ENCODE measurements at regions not wholly inside any gene's neighbourhood (a gene's known extent, or its start where the extent isn't known, plus 50 kb on each side); places are given as distances from the start of the nearest gene placed in this dataset.

DNA sequence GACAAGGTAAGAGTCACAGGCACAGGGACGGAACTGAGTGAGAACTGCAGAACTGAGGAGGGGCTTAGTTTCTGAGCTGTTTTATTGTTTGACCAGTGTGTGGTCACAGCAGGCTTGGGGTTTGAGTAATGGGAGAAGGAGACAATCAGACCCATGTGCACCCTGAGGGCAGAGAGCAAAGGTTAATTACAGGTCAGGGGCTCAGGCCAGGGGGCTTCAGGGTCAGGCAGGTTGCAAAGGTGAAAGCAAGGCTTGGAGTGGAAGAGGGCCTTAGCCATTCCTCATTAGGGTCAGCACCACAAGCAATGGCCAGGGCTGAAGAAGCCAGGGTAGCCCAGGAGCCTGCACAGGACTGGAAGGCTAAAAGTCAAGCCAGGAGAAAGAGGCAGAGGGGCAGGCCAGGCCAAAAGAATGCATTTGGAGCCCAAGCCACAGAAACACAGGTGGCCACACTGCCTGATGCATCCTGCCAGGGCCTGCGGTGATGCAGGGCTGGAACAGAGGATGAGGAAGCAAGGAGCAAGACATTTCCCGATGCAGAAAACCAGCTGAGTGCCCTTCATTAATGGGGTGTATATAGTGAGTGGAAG is 209.8 kb upstream of the GYPC start:
- no peak overlapping the region for H3K4me3 ChIP-seq (ENCODE audit: low read depth, low read length)
- TF ChIP-seq, protein P1, sequence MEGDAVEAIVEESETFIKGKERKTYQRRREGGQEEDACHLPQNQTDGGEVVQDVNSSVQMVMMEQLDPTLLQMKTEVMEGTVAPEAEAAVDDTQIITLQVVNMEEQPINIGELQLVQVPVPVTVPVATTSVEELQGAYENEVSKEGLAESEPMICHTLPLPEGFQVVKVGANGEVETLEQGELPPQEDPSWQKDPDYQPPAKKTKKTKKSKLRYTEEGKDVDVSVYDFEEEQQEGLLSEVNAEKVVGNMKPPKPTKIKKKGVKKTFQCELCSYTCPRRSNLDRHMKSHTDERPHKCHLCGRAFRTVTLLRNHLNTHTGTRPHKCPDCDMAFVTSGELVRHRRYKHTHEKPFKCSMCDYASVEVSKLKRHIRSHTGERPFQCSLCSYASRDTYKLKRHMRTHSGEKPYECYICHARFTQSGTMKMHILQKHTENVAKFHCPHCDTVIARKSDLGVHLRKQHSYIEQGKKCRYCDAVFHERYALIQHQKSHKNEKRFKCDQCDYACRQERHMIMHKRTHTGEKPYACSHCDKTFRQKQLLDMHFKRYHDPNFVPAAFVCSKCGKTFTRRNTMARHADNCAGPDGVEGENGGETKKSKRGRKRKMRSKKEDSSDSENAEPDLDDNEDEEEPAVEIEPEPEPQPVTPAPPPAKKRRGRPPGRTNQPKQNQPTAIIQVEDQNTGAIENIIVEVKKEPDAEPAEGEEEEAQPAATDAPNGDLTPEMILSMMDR (IDR thresholded peaks at IDR 0.05; ENCODE audit: low read depth, low read length): no peak
- POLR2A ChIA-PET: no interaction called here
- no peak for DNase-seq (ENCODE audit: low read depth, low spot score)
- H3K9me3 ChIP-seq (ENCODE audit: control insufficient read depth, insufficient read depth, low read length): peaks cover 10% of the 10 kb centered on the region
- H3K27ac ChIP-seq (ENCODE audit: low read depth, low read length): no peak overlapping the region
- H3K27me3 ChIP-seq (ENCODE audit: control insufficient read depth, insufficient read depth, low read length): no peaks in the 10 kb centered on the region
- CTCF ChIA-PET: no interaction called here

DNA sequence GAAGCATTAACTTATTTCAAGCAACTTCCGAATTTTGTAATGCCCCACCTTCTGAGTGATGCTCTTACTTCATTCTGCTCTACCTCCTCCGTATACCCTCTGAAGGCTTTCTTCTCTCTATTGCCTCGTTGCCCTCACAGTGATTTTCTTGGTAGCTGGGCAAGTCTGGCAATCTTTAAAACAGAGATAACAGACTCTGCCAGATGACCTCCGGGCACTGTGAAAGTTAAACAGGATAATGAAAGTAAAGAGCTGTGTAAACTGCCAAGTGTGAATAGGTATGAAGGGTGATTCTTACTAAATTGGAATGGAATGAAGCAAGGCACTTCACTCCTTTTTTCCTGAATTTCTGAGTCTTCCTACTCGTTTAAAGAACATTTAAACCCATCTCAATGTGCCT is 207.3 kb upstream of the GYPC start:
- no peak for DNase-seq (ENCODE audit: low read depth, low spot score)
- TF ChIP-seq, protein P1 (IDR thresholded peaks at IDR 0.05; ENCODE audit: low read depth, low read length): no peak
- H3K27me3 ChIP-seq (ENCODE audit: control insufficient read depth, insufficient read depth, low read length): no peaks in the 10 kb centered on the region
- ChIA-PET POLR2A (no interaction called here), CTCF (no interaction called here)
- no peak overlapping the region for H3K4me3 ChIP-seq (ENCODE audit: low read depth, low read length)
- H3K9me3 ChIP-seq (ENCODE audit: control insufficient read depth, insufficient read depth, low read length): peaks cover 10% of the 10 kb centered on the region
- no peak overlapping the region for H3K27ac ChIP-seq (ENCODE audit: low read depth, low read length)

DNA sequence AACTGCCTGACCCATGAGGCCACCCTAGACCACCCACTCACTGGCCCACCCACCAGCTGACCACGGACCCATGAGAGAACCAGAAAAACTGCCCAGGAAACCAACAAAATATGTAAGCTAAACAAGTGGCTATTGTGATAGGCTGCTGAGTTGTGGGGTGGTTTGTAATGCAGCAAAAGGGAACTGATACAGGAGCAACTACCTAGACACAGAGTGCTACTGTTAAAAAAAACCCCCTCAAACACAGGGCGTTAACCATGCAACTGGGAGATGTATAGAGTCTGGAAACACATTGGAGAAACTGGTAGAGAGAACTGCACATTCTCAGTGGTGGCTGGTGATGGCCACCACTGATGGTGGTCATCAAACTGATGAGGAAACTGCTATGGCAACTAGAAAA is 206.3 kb upstream of the GYPC start:
- H3K9me3 ChIP-seq (ENCODE audit: control insufficient read depth, insufficient read depth, low read length): peaks cover 8% of the 10 kb centered on the region
- TF ChIP-seq, protein P1 (IDR thresholded peaks at IDR 0.05; ENCODE audit: low read depth, low read length): no peak
- CTCF ChIA-PET: no interaction called here
- H3K4me3 ChIP-seq (ENCODE audit: low read depth, low read length): no peak overlapping the region
- DNase-seq (ENCODE audit: low read depth, low spot score): no peak
- POLR2A ChIA-PET: no interaction called here
- H3K27me3 ChIP-seq (ENCODE audit: control insufficient read depth, insufficient read depth, low read length): no peaks in the 10 kb centered on the region
- no peak overlapping the region for H3K27ac ChIP-seq (ENCODE audit: low read depth, low read length)

- H3K27ac ChIP-seq (ENCODE audit: low read depth, low read length): no peak overlapping the region
- ChIA-PET POLR2A (no interaction called here), CTCF (no interaction called here)
- DNase-seq (ENCODE audit: low read depth, low spot score): no peak
- H3K9me3 ChIP-seq (ENCODE audit: control insufficient read depth, insufficient read depth, low read length): peaks cover 8% of the 10 kb centered on the region; the same call in 1 of the 2 replicates
- no peaks in the 10 kb centered on the region for H3K27me3 ChIP-seq (ENCODE audit: control insufficient read depth, insufficient read depth, low read length)
- no peak overlapping the region for H3K4me3 ChIP-seq (ENCODE audit: low read depth, low read length)
- TF ChIP-seq, protein P1 (IDR thresholded peaks at IDR 0.05; ENCODE audit: low read depth, low read length): no peak
These were observed 191.9 kb upstream of the GYPC start for GRCh38 chr2:126463892-126464674.

- CTCF ChIA-PET: interaction anchor here (0.6 kb wide), 1 partner anchor 1135 kb away, joined by 7 read pairs; no protein-coding TSS in a partner anchor
- no peak overlapping the region for H3K27ac ChIP-seq (ENCODE audit: low read depth, low read length)
- H3K27me3 ChIP-seq (ENCODE audit: control insufficient read depth, insufficient read depth, low read length): no peaks in the 10 kb centered on the region
These were observed 188.4 kb upstream of the GYPC start for GRCh38 chr2:126467367-126468054.

More at GRCh38 chr2:126467367-126468054, 188.4 kb upstream of the GYPC start:
- DNase-seq (ENCODE audit: low read depth, low spot score): no peak
- Histone ChIP-seq H3K9me3 (ENCODE audit: control insufficient read depth, insufficient read depth, low read length) (peaks cover 13% of the 10 kb centered on the region), H3K4me3 (ENCODE audit: low read depth, low read length) (no peak overlapping the region)
- POLR2A ChIA-PET: no interaction called here
- TF ChIP-seq, protein P1 (IDR thresholded peaks at IDR 0.05; ENCODE audit: low read depth, low read length): no peak
